T-helper 1 cell treated with Interleukin-12 subunit alpha and Interleukin-12 subunit beta and Interleukin-4 antibody, amounts not matched to agents 30 μg/mL and 1 μg/mL, for 36 hours (primary cell): ENCODE measurements at regions not wholly inside any gene's neighbourhood (a gene's known extent, or its start where the extent isn't known, plus 50 kb on each side); places are given as distances from the start of the nearest gene placed in this dataset.
"Not testable (repeated sequence)": the region's sequence is repeated elsewhere in the genome, so short reads cannot be mapped to it uniquely, and the experiment has no call there.

Source experiments
- H3K27ac Mint-ChIP-seq: one replicate; pipeline ENCODE4 v1.8.0; 2021; ENCODE audit warnings: mild to moderate bottlenecking, mixed read lengths
- H3K27me3 Mint-ChIP-seq: one replicate; pipeline ENCODE4 v1.8.0; 2021; ENCODE audit warnings: low read depth, mixed read lengths
- H3K36me3 Mint-ChIP-seq: one replicate; pipeline ENCODE4 v1.8.0; 2021; ENCODE audit warnings: low read depth, mixed read lengths
- H3K4me1 Mint-ChIP-seq: one replicate; pipeline ENCODE4 v1.8.0; 2021; ENCODE audit warnings: low read depth, mixed read lengths
- H3K4me3 Mint-ChIP-seq: one replicate; pipeline ENCODE4 v1.8.0; 2021; ENCODE audit warnings: mild to moderate bottlenecking, moderate library complexity, mixed read lengths
- H3K9me3 Mint-ChIP-seq: one replicate; pipeline ENCODE4 v1.8.0; 2021; ENCODE audit warnings: mixed read lengths

DNA sequence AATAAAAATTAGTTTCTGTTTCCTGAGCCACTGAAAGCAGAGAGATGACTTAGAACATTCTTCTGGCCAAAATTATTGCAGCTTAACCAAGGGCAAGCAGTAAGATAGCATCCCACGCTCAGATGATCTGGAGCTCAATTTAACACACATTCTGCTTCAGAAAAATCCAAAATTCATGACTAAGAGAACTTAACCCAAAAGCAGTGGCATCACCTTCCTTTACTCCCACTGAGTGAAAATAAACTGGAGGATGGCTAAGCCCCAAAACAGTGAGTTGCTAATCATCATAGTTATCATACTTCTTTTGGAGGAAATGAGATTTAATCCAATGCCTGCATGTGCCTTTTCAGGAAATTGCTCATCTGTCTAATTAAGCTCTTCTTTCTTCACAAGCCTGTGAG lies 195.4 kb downstream of the DUSP6 start:
- peaks cover 19% of the 10 kb centered on the region for H3K4me1 Mint-ChIP-seq
- H3K27ac Mint-ChIP-seq = peak overlapping the region; percentile 50
- H3K36me3 Mint-ChIP-seq = peaks cover 5% of the 10 kb centered on the region
- no peak overlapping the region for H3K4me3 Mint-ChIP-seq
- H3K9me3 Mint-ChIP-seq = peaks cover 22% of the 10 kb centered on the region
- no peaks in the 10 kb centered on the region for H3K27me3 Mint-ChIP-seq

DNA sequence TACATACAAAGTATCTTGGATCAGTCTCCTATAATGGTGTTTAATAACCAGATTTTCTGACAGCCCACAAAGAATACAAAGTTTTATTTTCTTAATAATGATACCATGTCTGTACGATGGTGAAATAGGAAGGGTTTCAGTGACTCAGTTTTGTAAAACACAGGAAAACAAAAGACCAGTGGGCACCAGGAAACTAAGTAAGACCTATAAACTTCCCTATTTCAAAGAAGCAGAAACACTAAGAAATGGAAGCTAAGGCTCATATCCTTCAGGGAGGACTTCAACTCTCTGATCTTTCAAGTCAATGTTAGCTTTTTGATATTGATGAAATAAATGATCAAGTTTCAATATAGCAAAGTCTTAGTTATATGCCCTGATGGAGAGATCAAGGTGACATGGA lies 196.0 kb downstream of the DUSP6 start:
- H3K36me3 Mint-ChIP-seq = peaks cover 5% of the 10 kb centered on the region
- no peak overlapping the region for H3K4me3 Mint-ChIP-seq
- H3K27me3 Mint-ChIP-seq = no peaks in the 10 kb centered on the region
- peaks cover 19% of the 10 kb centered on the region for H3K4me1 Mint-ChIP-seq
- H3K27ac Mint-ChIP-seq = peak overlapping the region; percentile 50
- peaks cover 22% of the 10 kb centered on the region for H3K9me3 Mint-ChIP-seq

DNA sequence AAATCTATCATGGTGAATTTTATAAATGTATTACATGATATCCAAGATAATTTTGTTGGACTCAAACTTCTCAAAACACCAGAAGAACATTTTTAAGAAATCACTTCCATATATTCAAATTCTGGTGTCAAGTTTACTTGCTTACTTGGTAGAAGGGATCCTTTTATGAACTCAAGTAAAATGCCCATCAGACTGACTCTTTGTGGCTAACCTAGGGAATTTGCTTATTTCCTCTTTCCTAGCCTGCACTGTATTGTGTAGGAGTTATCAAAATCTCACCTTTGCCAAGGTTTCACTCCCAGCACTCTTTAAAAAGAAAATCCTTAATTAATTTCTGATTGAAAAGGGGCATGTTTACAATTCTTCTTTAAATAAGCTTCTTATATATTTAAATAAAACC lies 196.5 kb downstream of the DUSP6 start:
- Mint-ChIP-seq H3K27ac (no peak overlapping the region), H3K36me3 (peaks cover 6% of the 10 kb centered on the region), H3K9me3 (peaks cover 27% of the 10 kb centered on the region), H3K4me3 (no peak overlapping the region), H3K4me1 (peaks cover 19% of the 10 kb centered on the region), H3K27me3 (no peaks in the 10 kb centered on the region)

DNA sequence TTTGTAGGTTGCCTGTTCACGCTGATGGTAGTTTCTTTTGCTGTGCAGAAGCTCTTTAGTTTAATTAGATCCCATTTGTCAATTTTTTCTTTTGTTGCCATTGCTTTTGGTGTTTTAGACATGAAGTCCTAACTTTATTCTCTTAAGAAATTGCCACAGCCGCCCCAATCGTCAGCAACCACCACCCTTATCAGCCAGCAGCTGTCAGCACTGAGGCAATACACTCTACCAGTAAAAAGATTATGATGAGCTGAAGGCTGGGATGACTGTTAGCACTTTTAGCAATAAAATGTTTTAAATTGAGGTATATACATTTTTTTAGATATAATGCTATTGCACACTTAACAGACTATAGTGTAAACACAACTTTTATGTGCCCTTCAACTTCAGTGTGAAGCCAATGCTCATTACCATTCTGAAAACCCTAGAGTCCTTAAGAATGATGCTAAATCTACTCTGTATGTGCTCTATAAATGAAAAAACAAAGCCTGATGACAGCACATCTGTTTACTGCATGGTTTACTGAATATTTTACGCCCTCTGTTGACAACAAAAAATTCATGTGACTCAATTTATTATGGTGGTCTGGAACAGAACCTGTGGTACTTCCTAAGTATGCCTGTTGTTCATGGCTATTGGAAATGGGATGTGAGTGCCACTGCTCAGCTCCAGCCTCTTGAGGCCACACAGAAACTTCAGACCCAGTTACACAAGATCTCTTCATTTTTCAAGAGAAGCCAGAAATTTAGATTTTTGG lies 197.4 kb downstream of the DUSP6 start:
- H3K27ac Mint-ChIP-seq = no peak overlapping the region
- no peak overlapping the region for H3K4me3 Mint-ChIP-seq
- H3K4me1 Mint-ChIP-seq = peaks cover 19% of the 10 kb centered on the region
- peaks cover 32% of the 10 kb centered on the region for H3K9me3 Mint-ChIP-seq
- H3K36me3 Mint-ChIP-seq = peaks cover 6% of the 10 kb centered on the region
- H3K27me3 Mint-ChIP-seq = no peaks in the 10 kb centered on the region

DNA sequence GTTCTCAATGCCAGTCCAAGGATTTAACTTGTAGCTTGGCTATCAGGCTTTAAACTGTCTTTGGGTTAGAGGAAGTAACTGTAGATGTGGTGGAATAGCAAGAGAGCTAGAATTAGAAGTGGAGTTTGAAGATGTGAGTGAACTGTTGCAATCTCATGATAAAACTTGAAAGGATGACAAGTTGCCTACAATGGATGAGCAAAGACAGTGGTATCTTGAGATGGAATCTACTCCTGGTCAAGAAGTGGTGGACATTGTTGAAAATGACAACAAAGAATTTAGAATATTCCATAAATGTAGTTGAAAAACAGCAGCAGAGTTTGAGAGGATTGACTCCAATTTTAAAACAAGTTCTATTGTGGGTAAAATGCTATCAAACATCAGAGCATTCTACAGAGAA lies 199.0 kb downstream of the DUSP6 start:
- Mint-ChIP-seq H3K36me3 (peaks cover 6% of the 10 kb centered on the region), H3K4me1 (peaks cover 19% of the 10 kb centered on the region), H3K27ac (no peak overlapping the region), H3K27me3 (no peaks in the 10 kb centered on the region), H3K4me3 (no peak overlapping the region), H3K9me3 (peaks cover 38% of the 10 kb centered on the region)

DNA sequence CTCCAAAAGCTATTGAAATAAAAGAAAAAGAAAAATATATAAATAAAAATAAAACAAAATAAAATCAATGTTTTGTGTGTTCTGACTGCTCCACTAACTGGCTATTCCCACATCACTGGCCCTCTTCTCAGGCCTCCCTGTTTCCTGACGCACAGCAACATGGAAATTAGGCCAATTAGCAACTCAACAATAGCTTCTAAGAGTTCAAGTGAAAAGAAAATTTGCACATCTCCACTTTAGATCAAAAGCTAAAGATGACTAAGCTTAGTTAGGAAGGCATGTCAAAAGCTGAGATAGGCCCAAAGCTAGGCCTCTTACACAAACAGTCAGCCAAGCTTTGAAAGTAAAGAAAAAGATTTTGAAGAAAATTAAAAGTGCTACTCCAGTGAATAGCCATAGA lies 200.8 kb downstream of the DUSP6 start:
- peaks cover 8% of the 10 kb centered on the region for H3K4me1 Mint-ChIP-seq
- no peak overlapping the region for H3K27ac Mint-ChIP-seq
- H3K27me3 Mint-ChIP-seq = no peaks in the 10 kb centered on the region
- H3K36me3 Mint-ChIP-seq = peaks cover 3% of the 10 kb centered on the region
- H3K4me3 Mint-ChIP-seq = no peak overlapping the region
- H3K9me3 Mint-ChIP-seq = peaks cover 42% of the 10 kb centered on the region

DNA sequence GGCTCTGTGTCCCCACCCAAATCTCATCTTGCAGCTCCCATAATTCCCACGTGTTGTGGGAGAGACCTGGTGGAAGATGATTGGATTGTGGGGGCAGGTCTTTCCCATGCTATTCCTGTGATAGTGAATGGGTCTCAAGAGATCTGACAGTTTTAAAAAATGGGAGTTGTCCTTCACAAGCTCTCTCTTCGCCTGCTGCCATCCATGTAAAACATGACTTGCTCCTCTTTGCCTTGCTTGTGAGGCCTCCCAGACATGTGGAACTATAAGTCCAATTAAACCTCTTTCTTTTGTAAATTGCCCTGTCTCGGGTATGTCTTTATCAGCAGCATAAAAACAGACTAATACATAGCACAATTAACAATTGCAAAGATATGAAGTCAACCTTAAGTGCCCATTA lies 201.5 kb downstream of the DUSP6 start:
- not testable (repeated sequence) for H3K4me1 Mint-ChIP-seq, H3K27ac Mint-ChIP-seq, H3K4me3 Mint-ChIP-seq, H3K36me3 Mint-ChIP-seq, H3K27me3 Mint-ChIP-seq
- peaks cover 40% of the 10 kb centered on the region for H3K9me3 Mint-ChIP-seq

DNA sequence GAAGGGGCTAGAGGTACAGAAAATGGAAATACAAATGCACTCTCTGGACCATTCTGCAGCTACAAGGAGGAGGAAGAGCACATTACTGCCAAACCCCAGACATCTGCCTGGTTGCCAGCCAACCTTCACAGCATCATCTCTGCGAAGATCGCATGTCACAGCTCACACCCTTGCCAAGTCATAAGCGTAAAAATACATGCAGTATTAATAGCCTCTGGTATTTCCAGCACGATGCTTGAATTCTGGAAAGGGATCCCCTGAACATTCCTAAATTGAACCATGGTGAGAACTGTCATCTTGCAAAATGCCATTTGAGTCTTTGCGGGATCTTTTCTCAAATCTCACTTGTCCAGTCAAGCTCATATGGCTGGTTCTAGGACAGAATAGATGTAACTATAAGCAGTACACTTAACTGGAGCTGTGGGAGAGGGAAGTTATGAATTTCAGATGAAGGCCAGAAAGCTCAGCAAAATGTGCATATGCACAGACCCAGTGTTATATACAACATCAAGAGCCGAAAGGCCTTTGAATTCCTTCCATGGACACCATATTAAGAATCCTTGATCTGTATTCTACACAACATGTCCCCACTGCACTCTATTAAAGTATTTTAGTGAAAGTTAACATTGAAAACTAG lies 211.6 kb downstream of the DUSP6 start:
- no peak overlapping the region for H3K4me3 Mint-ChIP-seq

DNA sequence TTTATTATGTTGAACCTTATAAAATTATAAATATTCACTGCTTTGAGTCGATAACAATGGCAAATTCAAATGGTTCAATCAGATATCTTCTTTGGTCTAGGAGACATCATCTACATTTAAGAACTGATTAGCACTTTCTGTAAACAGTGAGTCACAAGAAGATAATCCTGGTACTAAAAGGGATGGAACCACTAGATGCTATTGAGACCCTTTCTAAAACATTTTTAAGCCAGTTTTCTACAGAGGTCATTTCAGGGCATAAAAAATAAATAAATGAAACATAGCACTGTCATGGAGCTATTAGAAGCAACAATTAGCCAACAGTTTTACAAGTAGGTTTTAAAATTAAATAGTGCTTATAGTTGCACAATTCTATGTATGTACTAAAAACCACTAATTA lies 212.2 kb downstream of the DUSP6 start:
- H3K4me3 Mint-ChIP-seq = no peak overlapping the region
- no peak overlapping the region for H3K27ac Mint-ChIP-seq
- peaks cover 25% of the 10 kb centered on the region for H3K4me1 Mint-ChIP-seq
- no peaks in the 10 kb centered on the region for H3K27me3 Mint-ChIP-seq
- H3K9me3 Mint-ChIP-seq = no peaks in the 10 kb centered on the region
- peaks cover 5% of the 10 kb centered on the region for H3K36me3 Mint-ChIP-seq

More for the DNA sequence above, 211.6 kb downstream of the DUSP6 start:
- no peak overlapping the region for H3K27ac Mint-ChIP-seq
- H3K9me3 Mint-ChIP-seq = no peaks in the 10 kb centered on the region
- no peaks in the 10 kb centered on the region for H3K27me3 Mint-ChIP-seq
- peaks cover 24% of the 10 kb centered on the region for H3K4me1 Mint-ChIP-seq
- peaks cover 5% of the 10 kb centered on the region for H3K36me3 Mint-ChIP-seq

DNA sequence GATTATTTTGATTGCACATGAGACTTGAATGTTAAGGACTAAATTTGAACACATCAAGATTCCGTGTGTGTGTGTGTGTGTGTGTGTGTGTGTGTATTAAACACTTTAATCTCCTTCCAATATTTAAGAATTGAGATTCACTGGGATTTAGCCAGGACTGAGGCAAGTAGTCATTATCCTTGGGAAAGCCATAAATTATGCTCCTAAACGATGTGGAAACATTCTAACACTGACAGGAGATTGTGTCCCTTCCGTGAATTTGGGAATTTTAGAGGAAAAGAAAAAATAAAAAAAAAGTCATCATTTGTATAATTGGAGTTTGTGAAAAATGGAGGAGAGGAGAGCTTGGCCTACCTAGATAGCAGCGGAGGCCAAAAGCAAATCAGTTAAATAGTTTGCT lies 212.9 kb downstream of the DUSP6 start:
- H3K36me3 Mint-ChIP-seq = peaks cover 5% of the 10 kb centered on the region
- no peak overlapping the region for H3K27ac Mint-ChIP-seq
- no peak overlapping the region for H3K4me3 Mint-ChIP-seq
- H3K27me3 Mint-ChIP-seq = no peaks in the 10 kb centered on the region
- peaks cover 25% of the 10 kb centered on the region for H3K4me1 Mint-ChIP-seq
- H3K9me3 Mint-ChIP-seq = no peaks in the 10 kb centered on the region

DNA sequence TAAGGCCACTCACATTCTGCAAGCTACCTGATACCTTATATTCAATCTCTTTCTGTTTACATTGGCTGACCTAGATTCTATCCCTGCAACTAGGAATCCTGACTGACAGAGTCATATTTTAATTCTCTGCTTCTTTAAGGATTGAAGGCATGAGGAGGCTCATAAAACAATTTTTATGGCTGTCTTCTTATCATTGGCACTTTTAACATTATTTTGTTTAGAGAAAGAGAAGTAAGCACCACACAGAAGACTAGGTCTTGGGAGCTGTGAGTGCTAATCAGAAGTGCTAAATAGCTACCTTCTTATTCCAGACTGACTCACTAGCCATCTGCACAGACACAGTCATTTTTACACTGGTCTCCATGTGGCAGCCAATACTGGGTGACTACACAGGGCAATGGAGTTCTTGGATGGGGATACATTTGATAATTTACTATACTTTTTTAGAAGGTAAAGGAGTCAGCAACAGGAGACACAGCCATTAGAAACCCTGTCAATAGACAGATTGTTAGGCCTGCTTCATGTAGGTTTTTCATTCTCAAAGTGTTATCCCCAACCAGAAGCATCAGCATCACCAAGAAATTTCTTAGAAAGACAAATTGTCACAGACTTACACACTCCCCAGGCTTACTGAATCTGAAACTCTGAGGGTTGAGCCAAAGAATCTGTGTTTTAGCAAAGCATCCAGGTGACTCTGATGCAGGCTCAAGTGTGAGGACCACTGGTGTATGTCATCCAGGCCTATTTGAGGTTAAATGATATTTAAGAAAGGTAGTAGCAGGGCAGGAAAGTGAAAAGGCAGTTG lies 214.1 kb downstream of the DUSP6 start:
- H3K36me3 Mint-ChIP-seq = peaks cover 5% of the 10 kb centered on the region
- peak overlapping the region; percentile 73 for H3K27ac Mint-ChIP-seq
- no peaks in the 10 kb centered on the region for H3K9me3 Mint-ChIP-seq
- H3K27me3 Mint-ChIP-seq = no peaks in the 10 kb centered on the region
- H3K4me3 Mint-ChIP-seq = no peak overlapping the region
- H3K4me1 Mint-ChIP-seq = peaks cover 25% of the 10 kb centered on the region

DNA sequence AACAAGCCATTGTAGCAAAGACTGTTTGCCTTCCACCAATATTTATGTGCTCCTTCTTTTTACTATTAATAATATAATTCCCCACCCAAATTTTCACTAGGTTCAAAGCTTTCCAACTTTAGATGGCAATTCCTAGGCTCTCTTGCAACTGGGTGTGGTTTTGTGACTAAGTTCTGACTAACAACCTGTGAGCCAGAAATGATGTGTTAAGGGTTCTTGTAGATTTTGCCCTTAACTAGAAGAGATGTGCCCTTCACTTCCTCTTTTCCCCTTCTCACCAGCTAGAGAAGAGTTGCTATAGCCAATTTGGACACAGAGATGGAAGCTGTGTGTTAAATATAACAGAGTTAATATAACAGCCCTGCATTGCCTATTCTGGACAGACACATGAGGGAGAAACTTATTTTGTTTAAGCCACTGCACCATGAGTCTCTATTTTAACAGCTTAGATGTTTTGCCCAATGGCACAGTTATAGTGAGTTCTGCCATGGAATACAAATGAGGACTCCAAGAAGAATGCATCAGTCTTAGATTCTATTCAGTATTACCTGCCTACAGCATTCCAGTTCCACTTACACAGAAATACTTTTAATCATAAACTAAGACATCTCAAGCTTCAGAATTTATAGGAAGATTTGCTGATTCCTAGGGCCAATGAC lies 216.2 kb downstream of the DUSP6 start:
- H3K27me3 Mint-ChIP-seq = no peaks in the 10 kb centered on the region

DNA sequence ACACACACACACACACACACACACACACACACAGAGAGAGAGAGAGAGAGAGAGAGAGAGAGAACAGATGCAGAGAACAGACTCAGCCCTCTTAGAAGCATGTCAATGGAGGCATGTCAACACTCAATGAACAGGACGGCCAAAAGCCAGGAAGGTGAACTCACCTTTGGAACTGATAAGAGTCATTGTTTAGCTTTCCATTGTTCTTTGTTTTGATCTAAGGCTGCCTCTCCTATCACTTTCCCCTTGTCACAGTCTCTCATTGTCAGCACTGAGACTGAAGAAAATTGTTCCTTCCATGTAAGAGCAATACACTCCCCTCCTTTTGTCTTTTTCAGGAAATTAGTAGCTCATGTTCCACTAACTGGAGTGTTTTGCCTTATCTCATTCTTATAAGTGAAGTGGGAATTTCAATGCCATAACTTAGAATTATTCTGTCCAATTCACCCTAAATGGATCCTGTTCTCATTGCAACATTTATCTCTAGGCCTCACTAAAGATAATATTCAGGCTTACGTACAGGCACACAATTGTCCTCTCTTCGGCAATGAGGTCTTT lies 218.0 kb downstream of the DUSP6 start:
- Mint-ChIP-seq H3K27me3 (no peaks in the 10 kb centered on the region), H3K4me3 (no peak overlapping the region), H3K27ac (no peak overlapping the region), H3K4me1 (peaks cover 27% of the 10 kb centered on the region), H3K9me3 (peaks cover 3% of the 10 kb centered on the region), H3K36me3 (peaks cover 4% of the 10 kb centered on the region)

More for the DNA sequence above, 216.2 kb downstream of the DUSP6 start:
- peaks cover 7% of the 10 kb centered on the region for H3K36me3 Mint-ChIP-seq
- H3K27ac Mint-ChIP-seq = peak overlapping the region; percentile 60
- H3K4me1 Mint-ChIP-seq = peaks cover 26% of the 10 kb centered on the region
- H3K4me3 Mint-ChIP-seq = no peak overlapping the region
- H3K9me3 Mint-ChIP-seq = no peaks in the 10 kb centered on the region

DNA sequence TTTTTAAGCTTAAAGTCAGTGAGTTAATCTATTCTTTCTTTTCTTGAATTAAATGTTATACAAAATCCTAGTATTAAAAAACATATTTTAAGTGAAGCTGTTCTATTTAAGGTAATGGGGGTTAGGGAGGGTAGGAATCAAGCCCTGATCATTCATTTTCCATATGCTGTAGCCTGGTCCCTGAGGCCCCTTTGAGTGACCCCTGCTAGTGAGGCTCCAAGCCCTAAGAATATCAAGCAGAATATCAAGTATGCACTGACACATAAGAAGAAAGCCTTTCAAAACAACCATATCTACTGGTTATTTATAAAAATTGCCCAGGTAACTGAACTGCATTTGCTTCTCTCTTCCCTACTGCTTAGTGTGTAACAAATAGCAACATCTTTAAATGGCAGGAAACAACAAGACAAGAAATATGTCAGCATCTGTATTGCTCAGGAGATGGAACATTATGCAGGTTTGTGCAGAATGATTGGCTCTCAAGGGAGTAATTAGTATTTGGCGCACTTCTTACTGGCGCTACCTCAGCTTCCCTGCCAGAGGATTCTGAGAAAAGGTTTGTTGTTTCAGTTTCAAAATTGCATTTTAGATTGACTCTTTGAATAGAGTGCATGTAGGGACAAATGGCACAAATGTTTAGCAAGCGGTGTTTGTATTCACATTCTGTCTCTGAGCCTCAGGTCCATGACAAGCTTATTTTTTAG lies 223.0 kb downstream of the DUSP6 start:
- no peaks in the 10 kb centered on the region for H3K27me3 Mint-ChIP-seq
- peaks cover 4% of the 10 kb centered on the region for H3K4me1 Mint-ChIP-seq
- H3K9me3 Mint-ChIP-seq = peaks cover 4% of the 10 kb centered on the region
- no peak overlapping the region for H3K4me3 Mint-ChIP-seq
- H3K27ac Mint-ChIP-seq = no peak overlapping the region
- H3K36me3 Mint-ChIP-seq = peaks cover 3% of the 10 kb centered on the region
